CD14-positive monocyte (primary cell): ENCODE measurements at regions not wholly inside any gene's neighbourhood (a gene's known extent, or its start where the extent isn't known, plus 50 kb on each side); places are given as distances from the start of the nearest gene placed in this dataset.

Source experiments
- DNase-seq, 3 donors: peaks; one replicate each; pipeline ENCODE4 v3.0.0-alpha.2; 2011 to 2022
- H2AFZ ChIP-seq: 2 replicates; pipeline ENCODE4 v1.6.0; 2012; ENCODE audit warnings: mild to moderate bottlenecking, low read depth, low read length, inconsistent platforms; ENCODE audit not compliant: insufficient read depth, poor library complexity, severe bottlenecking
- H3K27ac ChIP-seq, 2 donors: 1 replicate in 1 of 2; 2 replicates in 1 of 2; pipeline ENCODE4 v1.5.1; 2012 to 2013; ENCODE audit warnings: low read length in 2 of 2, control low read depth in 1 of 2, inconsistent platforms in 1 of 2, low read depth in 1 of 2, mild to moderate bottlenecking in 1 of 2
- H3K27me3 ChIP-seq, 2 donors: one replicate each; pipeline versions ENCODE4 v1.6.0 to v1.6.1; 2011 to 2013; ENCODE audit warnings: low read length in 2 of 2; ENCODE audit not compliant: control insufficient read depth in 2 of 2, insufficient read depth in 2 of 2
- H3K36me3 ChIP-seq, 2 donors: replicated peaks in 1 of 2; 1 replicate in 1 of 2; 2 replicates in 1 of 2; pipeline versions ENCODE4 v1.5.1 to v1.6.1; 2012 to 2013; ENCODE audit warnings: low read length in 2 of 2, control low read depth in 1 of 2, inconsistent platforms in 1 of 2, mild to moderate bottlenecking in 1 of 2; ENCODE audit not compliant: insufficient read depth in 2 of 2, control insufficient read depth in 1 of 2
- H3K4me1 ChIP-seq, 2 donors: 1 replicate in 1 of 2; 2 replicates in 1 of 2; pipeline versions ENCODE4 v1.5.1 to v1.6.1; 2012 to 2013; ENCODE audit warnings: low read length in 2 of 2, control low read depth in 1 of 2, inconsistent platforms in 1 of 2, mild to moderate bottlenecking in 1 of 2, moderate library complexity in 1 of 2; ENCODE audit not compliant: insufficient read depth in 2 of 2, control insufficient read depth in 1 of 2
- H3K4me2 ChIP-seq: replicated peaks from 2 replicates; pipeline ENCODE3; 2012; ENCODE audit warnings: low read length, moderate library complexity, mild to moderate bottlenecking; ENCODE audit not compliant: poor library complexity, severe bottlenecking; ENCODE audit errors: extremely low read depth
- H3K4me3 ChIP-seq, 3 experiments: fragments of 200-600 bp in 1 of 3; sonication (generic) in 1 of 3; replicated peaks in 1 of 3; 1 replicate in 2 of 3; 2 replicates in 1 of 3; pipeline ENCODE4 v1.5.1; 2011 to 2013; ENCODE audit warnings: low read length in 3 of 3, mild to moderate bottlenecking in 3 of 3, control low read depth in 2 of 3, low read depth in 2 of 3, inconsistent platforms in 1 of 3, moderate library complexity in 1 of 3
- H3K79me2 ChIP-seq: 2 replicates; pipeline ENCODE4 v1.6.0; 2012; ENCODE audit warnings: mild to moderate bottlenecking, control low read depth, inconsistent platforms, low read length, moderate library complexity; ENCODE audit not compliant: insufficient read depth
- H3K9ac ChIP-seq: 2 replicates; pipeline ENCODE4 v1.6.0; 2017; ENCODE audit warnings: low read length, mild to moderate bottlenecking; ENCODE audit not compliant: insufficient read depth, poor library complexity, severe bottlenecking
- H3K9me3 ChIP-seq, 2 donors: replicated peaks in 1 of 2; 1 replicate in 1 of 2; 2 replicates in 1 of 2; pipeline versions ENCODE4 v1.5.1 to v1.6.1; 2012 to 2013; ENCODE audit warnings: low read length in 2 of 2, control low read depth in 1 of 2; ENCODE audit not compliant: control insufficient read depth in 1 of 2, insufficient read depth in 1 of 2
- H4K20me1 ChIP-seq: 2 replicates; pipeline ENCODE4 v1.6.0; 2012; ENCODE audit warnings: mild to moderate bottlenecking, low read length, control low read depth, moderate library complexity; ENCODE audit not compliant: insufficient read depth
- H3K27ac Mint-ChIP-seq, 7 donors: one replicate each; pipeline ENCODE4 v1.8.0; 2020; ENCODE audit warnings: mild to moderate bottlenecking in 7 of 7, mixed read lengths in 7 of 7, moderate library complexity in 6 of 7, inconsistent platforms in 2 of 7
- H3K27me3 Mint-ChIP-seq, 3 donors: one replicate each; pipeline ENCODE4 v1.8.0; 2021 to 2022; ENCODE audit warnings: low read depth in 3 of 3, mild to moderate bottlenecking in 3 of 3, mixed read lengths in 3 of 3, moderate library complexity in 3 of 3, inconsistent platforms in 1 of 3
- H3K36me3 Mint-ChIP-seq, 2 donors: one replicate each; pipeline ENCODE4 v1.8.0; 2020; ENCODE audit warnings: mixed read lengths in 2 of 2, inconsistent platforms in 1 of 2, mild to moderate bottlenecking in 1 of 2
- H3K4me1 Mint-ChIP-seq: one replicate; pipeline ENCODE4 v1.8.0; 2020; ENCODE audit warnings: mild to moderate bottlenecking, mixed read lengths
- H3K4me3 Mint-ChIP-seq, 2 donors: one replicate each; pipeline ENCODE4 v1.8.0; 2020; ENCODE audit warnings: mild to moderate bottlenecking in 2 of 2, mixed read lengths in 2 of 2, moderate library complexity in 1 of 2
- H3K9me3 Mint-ChIP-seq, 7 donors: one replicate each; pipeline ENCODE4 v1.8.0; 2020 to 2022; ENCODE audit warnings: mixed read lengths in 7 of 7, mild to moderate bottlenecking in 6 of 7, moderate library complexity in 6 of 7, inconsistent platforms in 2 of 7
- WGBS: methylation state at CpG from one replicate; pipeline ENCODE4 v1.1.5; 2013; ENCODE audit warnings: missing lambda C conversion rate; ENCODE audit not compliant: insufficient coverage; 5-methylcytosine and 5-hydroxymethylcytosine counted together
- intact Hi-C, 2 donors: fragments of 100-400 bp; cut with micrococcal nuclease; formaldehyde crosslinking; loops; one replicate each; pipeline versions ENCODE4 v1.15.0 to v1.15.1; 2023
- TF ChIP-seq, protein P1 (sequence below): fragments of 200-600 bp; IDR thresholded peaks from one replicate; pipeline ENCODE4 v1.8.0; 2022; ENCODE audit warnings: antibody characterized with exemption, mild to moderate bottlenecking

DNA sequence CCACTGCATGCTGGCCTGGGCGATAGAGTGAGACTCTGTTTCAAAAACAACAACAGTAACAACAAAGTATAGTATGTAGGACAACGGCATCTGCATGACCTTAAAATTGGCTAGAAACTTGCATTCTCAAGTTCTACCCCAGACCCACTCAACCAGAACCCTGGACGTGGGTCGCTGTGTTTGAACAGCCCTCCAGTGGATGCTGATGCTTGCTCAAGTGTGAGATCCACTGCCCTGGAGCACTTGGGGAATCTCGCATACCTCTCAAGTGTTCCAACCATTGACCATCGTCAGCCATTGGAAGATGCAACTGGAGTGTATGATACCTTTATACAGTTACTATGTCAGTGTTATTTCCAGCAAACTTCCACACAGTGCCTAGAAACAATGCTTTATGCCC lies 435.9 kb downstream of the DCDC2C start:
- no peaks in the 10 kb centered on the region for H3K27me3 ChIP-seq
- intact Hi-C loops = no loop called here
- 92% methylated on average over 3 of the region's 6 CpGs for whole genome bisulfite sequencing
- no peak overlapping the region for H2AFZ ChIP-seq
- no peak for DNase-seq
- no peak overlapping the region for H3K4me2 ChIP-seq
- no peak overlapping the region for H3K9ac ChIP-seq
- H3K27me3 Mint-ChIP-seq = peaks cover 0 to 3% (median 0%) of the 10 kb centered on the region in 3 donors
- no peaks in the 10 kb centered on the region for H3K36me3 Mint-ChIP-seq
- TF ChIP-seq, protein P1, sequence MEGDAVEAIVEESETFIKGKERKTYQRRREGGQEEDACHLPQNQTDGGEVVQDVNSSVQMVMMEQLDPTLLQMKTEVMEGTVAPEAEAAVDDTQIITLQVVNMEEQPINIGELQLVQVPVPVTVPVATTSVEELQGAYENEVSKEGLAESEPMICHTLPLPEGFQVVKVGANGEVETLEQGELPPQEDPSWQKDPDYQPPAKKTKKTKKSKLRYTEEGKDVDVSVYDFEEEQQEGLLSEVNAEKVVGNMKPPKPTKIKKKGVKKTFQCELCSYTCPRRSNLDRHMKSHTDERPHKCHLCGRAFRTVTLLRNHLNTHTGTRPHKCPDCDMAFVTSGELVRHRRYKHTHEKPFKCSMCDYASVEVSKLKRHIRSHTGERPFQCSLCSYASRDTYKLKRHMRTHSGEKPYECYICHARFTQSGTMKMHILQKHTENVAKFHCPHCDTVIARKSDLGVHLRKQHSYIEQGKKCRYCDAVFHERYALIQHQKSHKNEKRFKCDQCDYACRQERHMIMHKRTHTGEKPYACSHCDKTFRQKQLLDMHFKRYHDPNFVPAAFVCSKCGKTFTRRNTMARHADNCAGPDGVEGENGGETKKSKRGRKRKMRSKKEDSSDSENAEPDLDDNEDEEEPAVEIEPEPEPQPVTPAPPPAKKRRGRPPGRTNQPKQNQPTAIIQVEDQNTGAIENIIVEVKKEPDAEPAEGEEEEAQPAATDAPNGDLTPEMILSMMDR = no peak
- peaks cover 0 to 8% (median 5%) of the 10 kb centered on the region in 7 donors for H3K9me3 Mint-ChIP-seq
- H4K20me1 ChIP-seq = no peaks in the 10 kb centered on the region
- H3K79me2 ChIP-seq = no peaks in the 10 kb centered on the region
- H3K4me1 ChIP-seq = peaks cover 9 to 10% of the 10 kb centered on the region in 2 donors
- no peak overlapping the region for H3K4me3 ChIP-seq
- H3K9me3 ChIP-seq = peaks cover 0 to 4% of the 10 kb centered on the region in 2 donors
- H3K4me1 Mint-ChIP-seq = peaks cover 8% of the 10 kb centered on the region
- no peak overlapping the region for H3K4me3 Mint-ChIP-seq
- no peak overlapping the region for H3K27ac ChIP-seq
- no peaks in the 10 kb centered on the region for H3K36me3 ChIP-seq
- H3K27ac Mint-ChIP-seq = no peak overlapping the region

DNA sequence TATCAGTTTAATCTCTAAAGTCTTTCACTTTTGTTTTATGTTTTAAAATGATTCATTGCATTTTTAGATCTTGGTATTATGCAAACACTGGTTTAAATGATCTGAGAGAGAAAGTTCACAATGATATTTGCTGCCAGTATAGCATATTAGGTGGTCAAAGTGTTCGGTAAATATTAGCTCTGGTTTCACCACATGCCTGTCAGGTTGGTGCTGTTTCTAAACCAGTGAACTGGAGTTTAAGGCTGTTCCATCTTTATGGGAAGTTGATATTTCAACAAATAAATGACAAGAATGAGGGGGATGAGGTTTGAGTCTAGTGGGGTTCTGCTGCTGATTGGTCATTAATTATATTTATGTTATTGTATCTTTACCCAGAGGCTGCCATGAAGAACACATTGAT lies 436.4 kb downstream of the DCDC2C start:
- TF ChIP-seq, protein P1 = no peak

More for the DNA sequence above, 436.4 kb downstream of the DCDC2C start:
- DNase-seq = no peak
- Mint-ChIP-seq H3K4me1 (peaks cover 5% of the 10 kb centered on the region), H3K9me3 (peaks cover 0 to 8% (median 5%) of the 10 kb centered on the region in 7 donors), H3K4me3 (no peak overlapping the region), H3K27me3 (peaks cover 0 to 3% (median 0%) of the 10 kb centered on the region in 3 donors), H3K36me3 (no peaks in the 10 kb centered on the region), H3K27ac (no peak overlapping the region)
- intact Hi-C loops = no loop called here
- H3K4me2 ChIP-seq = no peak overlapping the region
- no peaks in the 10 kb centered on the region for H3K79me2 ChIP-seq
- no peak overlapping the region for H2AFZ ChIP-seq
- no peaks in the 10 kb centered on the region for H4K20me1 ChIP-seq
- no peaks in the 10 kb centered on the region for H3K36me3 ChIP-seq
- no peak overlapping the region for H3K4me3 ChIP-seq
- peaks cover 0 to 4% of the 10 kb centered on the region in 2 donors for H3K9me3 ChIP-seq
- H3K4me1 ChIP-seq = peaks cover 5 to 6% of the 10 kb centered on the region in 2 donors
- H3K27me3 ChIP-seq = no peaks in the 10 kb centered on the region
- WGBS = 40% methylated on average over 1 of the region's 1 CpG
- H3K9ac ChIP-seq = no peak overlapping the region
- H3K27ac ChIP-seq = no peak overlapping the region
